Testis (tissue), 2 donors: ENCODE measurements at regions not wholly inside any gene's neighbourhood (a gene's known extent, or its start where the extent isn't known, plus 50 kb on each side); places are given as distances from the start of the nearest gene placed in this dataset.

Source experiments
- CTCF ChIP-seq, 3 experiments: fragments of 450-650 bp in 2 of 3; fragments of 200-600 bp in 1 of 3; sonication (generic) in 1 of 3; IDR thresholded peaks; one replicate each; pipeline ENCODE4 v1.5.1; 2016 to 2019; ENCODE audit warnings: antibody characterized with exemption in 3 of 3, mild to moderate bottlenecking in 2 of 3, moderate library complexity in 1 of 3
- POLR2A ChIP-seq: fragments of 450-650 bp; IDR thresholded peaks from one replicate; pipeline ENCODE4 v1.6.1; 2017; ENCODE audit warnings: antibody characterized with exemption, mild to moderate bottlenecking, moderate library complexity

GRCh38 chr13:106942563-106942962 lies 374.6 kb upstream of the ARGLU1 start:
- no peak for TF ChIP-seq CTCF (IDR thresholded peaks at IDR 0.05)
- TF ChIP-seq POLR2A, result no peak
